ENCODE measurements at regions not wholly inside any gene's neighbourhood (a gene's known extent, or its start where the extent isn't known, plus 50 kb on each side); places are given as distances from the start of the nearest gene placed in this dataset.

DNA sequence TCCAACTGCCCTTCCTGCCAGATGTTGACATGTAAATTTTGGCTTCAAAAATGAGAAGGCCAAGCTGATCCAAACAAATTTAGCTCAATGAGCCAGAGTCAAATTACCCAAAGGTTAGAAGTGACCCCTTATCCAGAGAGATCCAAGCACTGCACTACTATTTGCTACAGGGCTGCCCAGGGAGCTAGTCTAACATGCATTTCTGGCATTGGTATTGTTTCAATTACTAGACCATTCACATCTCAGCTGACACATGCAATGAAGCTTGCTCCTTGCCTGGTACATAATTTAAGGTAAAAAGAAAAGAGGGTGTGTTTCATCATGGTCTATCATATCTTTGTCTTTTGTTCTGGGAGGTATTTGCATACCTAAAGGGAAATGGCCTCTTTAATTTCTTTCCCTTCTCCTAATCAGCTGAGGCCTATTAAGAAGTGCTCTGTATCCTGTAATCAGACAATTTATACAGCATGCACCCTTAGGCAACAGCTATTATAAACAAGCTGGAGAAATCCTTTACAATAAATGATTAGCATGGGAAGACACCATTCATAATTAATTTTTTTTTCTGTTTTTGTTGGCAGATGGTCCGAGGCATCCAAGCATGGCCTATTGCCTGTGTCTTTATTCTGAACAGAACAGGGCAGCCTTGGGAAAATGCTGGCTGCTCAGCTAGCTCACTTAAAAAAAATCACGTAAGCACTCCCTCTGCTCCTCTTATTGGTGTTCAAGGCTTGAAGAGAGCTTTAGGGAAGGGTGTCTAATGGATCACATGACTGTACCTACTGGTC, 161.5 kb upstream of the SALL1 start:
- no TSS peak for BruUV-seq (replicated peaks)
- H3K27ac ChIP-seq (ENCODE audit: low read depth, low read length), result no peak overlapping the region
- no peaks in the 10 kb centered on the region for H3K9me2 ChIP-seq (ENCODE audit: insufficient read depth)
- H4K20me1 ChIP-seq (ENCODE audit: insufficient read depth), result no peaks in the 10 kb centered on the region
- no peak overlapping the region for H3K9ac ChIP-seq (ENCODE audit: low read length)
- H2AFZ ChIP-seq (ENCODE audit: low read depth, low read length, poor library complexity, severe bottlenecking), result no peak overlapping the region
- H3K4me3 ChIP-seq (replicated peaks in 1 of 2; ENCODE audit: low read depth in 1 of 2, low read length in 2 of 2), result no peak overlapping the region
- no peaks in the 10 kb centered on the region for H3K27me3 ChIP-seq (ENCODE audit: insufficient read depth, low read length)
- no peaks in the 10 kb centered on the region for H3K4me1 ChIP-seq (ENCODE audit: control insufficient read depth in 1 of 2, insufficient read depth in 2 of 2, low read length in 2 of 2)
- DNase-seq (ENCODE audit: low read depth, low spot score) (no peak), ATAC-seq (no peak)
- H3K9me3 ChIP-seq (ENCODE audit: control insufficient read depth in 1 of 2, insufficient read depth in 1 of 2, low read depth in 1 of 2, low read length in 2 of 2), result peaks cover 4 to 16% of the 10 kb centered on the region in 2 experiments; a peak in 2 of 4 replicates
- TF ChIP-seq EZH2 (IDR thresholded peaks at IDR 0.05) (no peak), CEBPB (IDR thresholded peaks at IDR 0.05; ENCODE audit: low read depth) (no peak), TCF7L2 (IDR thresholded peaks at IDR 0.05; ENCODE audit: borderline replicate concordance, extremely low read depth, insufficient read depth, insufficient read length) (no peak), SRF (IDR thresholded peaks at IDR 0.05; ENCODE audit: low read depth) (no peak), YY1 (IDR thresholded peaks at IDR 0.05; ENCODE audit: extremely low read depth, insufficient replicate concordance, low read depth, low read length) (no peak), JUND (IDR thresholded peaks at IDR 0.05) (no peak), EGR1 (IDR thresholded peaks at IDR 0.05; ENCODE audit: low read depth) (no peak), POLR2A (IDR thresholded peaks at IDR 0.05; ENCODE audit: borderline replicate concordance, extremely low read depth, insufficient read depth, insufficient read length) (no peak), ZNF274 (IDR thresholded peaks at IDR 0.05; ENCODE audit: low read depth, low read length) (no peak), POLR2AphosphoS5 (IDR thresholded peaks at IDR 0.05; ENCODE audit: low read depth, low read length) (no peak), CTCF (IDR thresholded peaks at IDR 0.05 in 2 of 3, conservative IDR thresholded peaks at IDR 0.05 in 1 of 3; ENCODE audit: borderline replicate concordance in 1 of 3, insufficient read depth in 1 of 3, low read depth in 2 of 3, low read length in 2 of 3) (no peak), RAD21 (IDR thresholded peaks at IDR 0.05; ENCODE audit: low read depth) (no peak), ELF1 (IDR thresholded peaks at IDR 0.05; ENCODE audit: borderline replicate concordance, low read depth) (no peak), CBX3 (IDR thresholded peaks at IDR 0.05; ENCODE audit: low read depth) (no peak), ZFX (IDR thresholded peaks at IDR 0.05) (no peak)
- TF ChIP-seq, protein P1, sequence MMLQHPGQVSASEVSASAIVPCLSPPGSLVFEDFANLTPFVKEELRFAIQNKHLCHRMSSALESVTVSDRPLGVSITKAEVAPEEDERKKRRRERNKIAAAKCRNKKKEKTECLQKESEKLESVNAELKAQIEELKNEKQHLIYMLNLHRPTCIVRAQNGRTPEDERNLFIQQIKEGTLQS (IDR thresholded peaks at IDR 0.05), result no peak
- TF ChIP-seq, protein P2, sequence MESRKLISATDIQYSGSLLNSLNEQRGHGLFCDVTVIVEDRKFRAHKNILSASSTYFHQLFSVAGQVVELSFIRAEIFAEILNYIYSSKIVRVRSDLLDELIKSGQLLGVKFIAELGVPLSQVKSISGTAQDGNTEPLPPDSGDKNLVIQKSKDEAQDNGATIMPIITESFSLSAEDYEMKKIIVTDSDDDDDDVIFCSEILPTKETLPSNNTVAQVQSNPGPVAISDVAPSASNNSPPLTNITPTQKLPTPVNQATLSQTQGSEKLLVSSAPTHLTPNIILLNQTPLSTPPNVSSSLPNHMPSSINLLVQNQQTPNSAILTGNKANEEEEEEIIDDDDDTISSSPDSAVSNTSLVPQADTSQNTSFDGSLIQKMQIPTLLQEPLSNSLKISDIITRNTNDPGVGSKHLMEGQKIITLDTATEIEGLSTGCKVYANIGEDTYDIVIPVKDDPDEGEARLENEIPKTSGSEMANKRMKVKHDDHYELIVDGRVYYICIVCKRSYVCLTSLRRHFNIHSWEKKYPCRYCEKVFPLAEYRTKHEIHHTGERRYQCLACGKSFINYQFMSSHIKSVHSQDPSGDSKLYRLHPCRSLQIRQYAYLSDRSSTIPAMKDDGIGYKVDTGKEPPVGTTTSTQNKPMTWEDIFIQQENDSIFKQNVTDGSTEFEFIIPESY (IDR thresholded peaks at IDR 0.05; ENCODE audit: extremely low read depth, insufficient replicate concordance, low read length), result no peak
- no peaks in the 10 kb centered on the region for H3K79me2 ChIP-seq (ENCODE audit: insufficient read depth, low read length)
- CTCF ChIA-PET, result no interaction called here
- no peaks in the 10 kb centered on the region for H3K36me3 ChIP-seq (ENCODE audit: control insufficient read depth in 1 of 2, insufficient read depth in 2 of 2, low read length in 2 of 2)
- intact Hi-C loops (cut with micrococcal nuclease), result no loop called here
- RAD21 ChIA-PET (ENCODE audit: low non-redundant PET in 1 of 2, low total read pairs in 2 of 2, uncharacterized antibody in 2 of 2, unreplicated experiment in 2 of 2), result no interaction called here
- POLR2A ChIA-PET, result no interaction called here
- H3K4me2 ChIP-seq (ENCODE audit: low read length), result no peak overlapping the region
